ENCODE measurements at regions not wholly inside any gene's neighbourhood (a gene's known extent, or its start where the extent isn't known, plus 50 kb on each side); places are given as distances from the start of the nearest gene placed in this dataset.

- CTCF ChIA-PET: no interaction called here
- H3K9me3 Mint-ChIP-seq: peaks cover 20% of the 10 kb centered on the region
- no peak for ATAC-seq
Measured at GRCh38 chr12:65764325-65764724, 60.0 kb upstream of the HMGA2 start.

DNA sequence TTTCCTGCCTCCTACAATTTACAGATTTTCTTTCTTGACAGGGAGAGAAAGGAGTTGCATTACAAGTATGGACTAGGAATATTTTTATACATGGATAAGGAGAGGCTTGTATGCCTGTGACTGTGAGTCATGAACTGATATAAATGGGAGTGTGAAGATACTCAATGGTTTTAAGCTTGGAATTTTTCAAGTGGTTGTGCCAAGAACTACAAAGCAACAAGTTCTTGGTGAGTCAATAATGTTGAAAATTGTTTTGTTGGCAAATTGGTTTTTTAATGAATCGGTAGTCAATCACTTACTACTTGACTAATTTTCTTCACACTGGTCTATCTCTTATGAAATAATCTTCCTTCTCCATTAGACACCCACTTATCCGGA lies 58.9 kb upstream of the HMGA2 start:
- CTCF ChIA-PET: no interaction called here
- H3K27me3 Mint-ChIP-seq (ENCODE audit: low read depth): no peaks in the 10 kb centered on the region
- H3K4me1 Mint-ChIP-seq: peaks cover 43% of the 10 kb centered on the region
- no peak overlapping the region for H3K4me3 Mint-ChIP-seq
- H3K36me3 Mint-ChIP-seq: peaks cover 5% of the 10 kb centered on the region
- ATAC-seq (no peak), DNase-seq (ENCODE audit: low spot score) (no peak)
- no peak for TF ChIP-seq ATF2 (CRISPR knock-in tag; IDR thresholded peaks at IDR 0.05; ENCODE audit: borderline replicate concordance, low read depth)
- no peak for TF ChIP-seq NFE2L1 (CRISPR knock-in tag; IDR thresholded peaks at IDR 0.05)
- TF ChIP-seq, protein P1, sequence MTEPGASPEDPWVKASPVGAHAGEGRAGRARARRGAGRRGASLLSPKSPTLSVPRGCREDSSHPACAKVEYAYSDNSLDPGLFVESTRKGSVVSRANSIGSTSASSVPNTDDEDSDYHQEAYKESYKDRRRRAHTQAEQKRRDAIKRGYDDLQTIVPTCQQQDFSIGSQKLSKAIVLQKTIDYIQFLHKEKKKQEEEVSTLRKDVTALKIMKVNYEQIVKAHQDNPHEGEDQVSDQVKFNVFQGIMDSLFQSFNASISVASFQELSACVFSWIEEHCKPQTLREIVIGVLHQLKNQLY (CRISPR knock-in tag; IDR thresholded peaks at IDR 0.05): no peak
- no peak for TF ChIP-seq IRF1 (CRISPR knock-in tag; IDR thresholded peaks at IDR 0.05)
- TF ChIP-seq SMAD4 (CRISPR knock-in tag; IDR thresholded peaks at IDR 0.05): no peak
- TF ChIP-seq JAZF1 (CRISPR knock-in tag; IDR thresholded peaks at IDR 0.05): no peak
- TF ChIP-seq, protein P2, sequence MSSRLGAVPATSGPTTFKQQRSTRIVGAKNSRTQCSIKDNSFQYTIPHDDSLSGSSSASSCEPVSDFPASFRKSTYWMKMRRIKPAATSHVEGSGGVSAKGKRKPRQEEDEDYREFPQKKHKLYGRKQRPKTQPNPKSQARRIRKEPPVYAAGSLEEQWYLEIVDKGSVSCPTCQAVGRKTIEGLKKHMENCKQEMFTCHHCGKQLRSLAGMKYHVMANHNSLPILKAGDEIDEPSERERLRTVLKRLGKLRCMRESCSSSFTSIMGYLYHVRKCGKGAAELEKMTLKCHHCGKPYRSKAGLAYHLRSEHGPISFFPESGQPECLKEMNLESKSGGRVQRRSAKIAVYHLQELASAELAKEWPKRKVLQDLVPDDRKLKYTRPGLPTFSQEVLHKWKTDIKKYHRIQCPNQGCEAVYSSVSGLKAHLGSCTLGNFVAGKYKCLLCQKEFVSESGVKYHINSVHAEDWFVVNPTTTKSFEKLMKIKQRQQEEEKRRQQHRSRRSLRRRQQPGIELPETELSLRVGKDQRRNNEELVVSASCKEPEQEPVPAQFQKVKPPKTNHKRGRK (CRISPR knock-in tag; IDR thresholded peaks at IDR 0.05; ENCODE audit: borderline replicate concordance): no peak
- TF ChIP-seq TP53 (CRISPR knock-in tag; IDR thresholded peaks at IDR 0.05): no peak
- no peak for TF ChIP-seq ZNF416 (CRISPR knock-in tag; IDR thresholded peaks at IDR 0.05)
- TF ChIP-seq NR2C2 (CRISPR knock-in tag; IDR thresholded peaks at IDR 0.05): no peak
- TF ChIP-seq NFATC4 (CRISPR knock-in tag; IDR thresholded peaks at IDR 0.05): no peak
- no peak overlapping the region for H3K27ac Mint-ChIP-seq
- H3K9me3 Mint-ChIP-seq: peaks cover 9% of the 10 kb centered on the region
- POLR2A ChIA-PET: no interaction called here

More at GRCh38 chr12:65764325-65764724, 60.0 kb upstream of the HMGA2 start:
- Mint-ChIP-seq H3K4me3 (no peak overlapping the region), H3K27me3 (ENCODE audit: low read depth) (no peaks in the 10 kb centered on the region), H3K36me3 (peaks cover 11% of the 10 kb centered on the region), H3K4me1 (peaks cover 46% of the 10 kb centered on the region), H3K27ac (no peak overlapping the region)
- POLR2A ChIA-PET: no interaction called here
- TF ChIP-seq SOX15 (CRISPR knock-in tag; IDR thresholded peaks at IDR 0.05) (no peak), NFYB (CRISPR knock-in tag; conservative IDR thresholded peaks at IDR 0.05; ENCODE audit: low read depth) (no peak), TEAD4 (CRISPR knock-in tag; IDR thresholded peaks at IDR 0.05) (no peak), FOXK1 (CRISPR knock-in tag; IDR thresholded peaks at IDR 0.05) (no peak), NR3C1 (CRISPR knock-in tag; conservative IDR thresholded peaks at IDR 0.05; ENCODE audit: low read depth) (no peak), ZNF396 (CRISPR knock-in tag; IDR thresholded peaks at IDR 0.05; ENCODE audit: borderline replicate concordance) (no peak), ESRRA (CRISPR knock-in tag; IDR thresholded peaks at IDR 0.05; ENCODE audit: borderline replicate concordance) (no peak), ZNF138 (CRISPR knock-in tag; conservative IDR thresholded peaks at IDR 0.05) (no peak)
- TF ChIP-seq, protein P3, sequence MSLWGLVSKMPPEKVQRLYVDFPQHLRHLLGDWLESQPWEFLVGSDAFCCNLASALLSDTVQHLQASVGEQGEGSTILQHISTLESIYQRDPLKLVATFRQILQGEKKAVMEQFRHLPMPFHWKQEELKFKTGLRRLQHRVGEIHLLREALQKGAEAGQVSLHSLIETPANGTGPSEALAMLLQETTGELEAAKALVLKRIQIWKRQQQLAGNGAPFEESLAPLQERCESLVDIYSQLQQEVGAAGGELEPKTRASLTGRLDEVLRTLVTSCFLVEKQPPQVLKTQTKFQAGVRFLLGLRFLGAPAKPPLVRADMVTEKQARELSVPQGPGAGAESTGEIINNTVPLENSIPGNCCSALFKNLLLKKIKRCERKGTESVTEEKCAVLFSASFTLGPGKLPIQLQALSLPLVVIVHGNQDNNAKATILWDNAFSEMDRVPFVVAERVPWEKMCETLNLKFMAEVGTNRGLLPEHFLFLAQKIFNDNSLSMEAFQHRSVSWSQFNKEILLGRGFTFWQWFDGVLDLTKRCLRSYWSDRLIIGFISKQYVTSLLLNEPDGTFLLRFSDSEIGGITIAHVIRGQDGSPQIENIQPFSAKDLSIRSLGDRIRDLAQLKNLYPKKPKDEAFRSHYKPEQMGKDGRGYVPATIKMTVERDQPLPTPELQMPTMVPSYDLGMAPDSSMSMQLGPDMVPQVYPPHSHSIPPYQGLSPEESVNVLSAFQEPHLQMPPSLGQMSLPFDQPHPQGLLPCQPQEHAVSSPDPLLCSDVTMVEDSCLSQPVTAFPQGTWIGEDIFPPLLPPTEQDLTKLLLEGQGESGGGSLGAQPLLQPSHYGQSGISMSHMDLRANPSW (CRISPR knock-in tag; conservative IDR thresholded peaks at IDR 0.05; ENCODE audit: low read depth): no peak
- TF ChIP-seq, protein P4, sequence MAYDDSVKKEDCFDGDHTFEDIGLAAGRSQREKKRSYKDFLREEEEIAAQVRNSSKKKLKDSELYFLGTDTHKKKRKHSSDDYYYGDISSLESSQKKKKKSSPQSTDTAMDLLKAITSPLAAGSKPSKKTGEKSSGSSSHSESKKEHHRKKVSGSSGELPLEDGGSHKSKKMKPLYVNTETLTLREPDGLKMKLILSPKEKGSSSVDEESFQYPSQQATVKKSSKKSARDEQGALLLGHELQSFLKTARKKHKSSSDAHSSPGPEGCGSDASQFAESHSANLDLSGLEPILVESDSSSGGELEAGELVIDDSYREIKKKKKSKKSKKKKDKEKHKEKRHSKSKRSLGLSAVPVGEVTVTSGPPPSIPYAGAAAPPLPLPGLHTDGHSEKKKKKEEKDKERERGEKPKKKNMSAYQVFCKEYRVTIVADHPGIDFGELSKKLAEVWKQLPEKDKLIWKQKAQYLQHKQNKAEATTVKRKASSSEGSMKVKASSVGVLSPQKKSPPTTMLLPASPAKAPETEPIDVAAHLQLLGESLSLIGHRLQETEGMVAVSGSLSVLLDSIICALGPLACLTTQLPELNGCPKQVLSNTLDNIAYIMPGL (CRISPR knock-in tag; IDR thresholded peaks at IDR 0.05): no peak
- TF ChIP-seq, protein P5, sequence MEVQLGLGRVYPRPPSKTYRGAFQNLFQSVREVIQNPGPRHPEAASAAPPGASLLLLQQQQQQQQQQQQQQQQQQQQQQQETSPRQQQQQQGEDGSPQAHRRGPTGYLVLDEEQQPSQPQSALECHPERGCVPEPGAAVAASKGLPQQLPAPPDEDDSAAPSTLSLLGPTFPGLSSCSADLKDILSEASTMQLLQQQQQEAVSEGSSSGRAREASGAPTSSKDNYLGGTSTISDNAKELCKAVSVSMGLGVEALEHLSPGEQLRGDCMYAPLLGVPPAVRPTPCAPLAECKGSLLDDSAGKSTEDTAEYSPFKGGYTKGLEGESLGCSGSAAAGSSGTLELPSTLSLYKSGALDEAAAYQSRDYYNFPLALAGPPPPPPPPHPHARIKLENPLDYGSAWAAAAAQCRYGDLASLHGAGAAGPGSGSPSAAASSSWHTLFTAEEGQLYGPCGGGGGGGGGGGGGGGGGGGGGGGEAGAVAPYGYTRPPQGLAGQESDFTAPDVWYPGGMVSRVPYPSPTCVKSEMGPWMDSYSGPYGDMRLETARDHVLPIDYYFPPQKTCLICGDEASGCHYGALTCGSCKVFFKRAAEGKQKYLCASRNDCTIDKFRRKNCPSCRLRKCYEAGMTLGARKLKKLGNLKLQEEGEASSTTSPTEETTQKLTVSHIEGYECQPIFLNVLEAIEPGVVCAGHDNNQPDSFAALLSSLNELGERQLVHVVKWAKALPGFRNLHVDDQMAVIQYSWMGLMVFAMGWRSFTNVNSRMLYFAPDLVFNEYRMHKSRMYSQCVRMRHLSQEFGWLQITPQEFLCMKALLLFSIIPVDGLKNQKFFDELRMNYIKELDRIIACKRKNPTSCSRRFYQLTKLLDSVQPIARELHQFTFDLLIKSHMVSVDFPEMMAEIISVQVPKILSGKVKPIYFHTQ (CRISPR knock-in tag; IDR thresholded peaks at IDR 0.05): no peak
- DNase-seq (ENCODE audit: low spot score): no peak
